ENCODE measurements at regions not wholly inside any gene's neighbourhood (a gene's known extent, or its start where the extent isn't known, plus 50 kb on each side); places are given as distances from the start of the nearest gene placed in this dataset.

DNA sequence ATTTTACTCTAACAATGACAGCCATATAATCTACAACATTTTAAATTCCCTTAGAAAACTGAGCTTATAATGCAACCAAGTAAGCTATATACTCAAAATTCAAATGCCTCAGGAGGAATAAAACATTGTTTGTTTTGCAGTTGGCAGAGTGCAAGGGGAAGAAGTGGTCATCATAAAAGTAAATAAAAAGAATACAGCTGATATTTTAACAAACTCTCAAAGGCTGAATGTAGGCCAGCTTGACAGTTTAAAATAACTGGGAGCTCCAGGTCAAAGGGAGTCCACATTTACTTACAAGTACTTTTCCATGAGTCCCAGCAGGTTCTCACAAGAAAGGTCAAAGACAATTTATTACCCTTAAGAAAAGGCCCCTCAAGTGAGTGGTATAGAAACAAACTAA, 589.8 kb downstream of the BCKDHB start:
- H3K4me1 ChIP-seq (replicated peaks in 1 of 4; ENCODE audit: control insufficient read depth in 3 of 4, insufficient read depth in 4 of 4, low read length in 3 of 4): no peaks in the 10 kb centered on the region
- no peaks in the 10 kb centered on the region for H3K79me1 ChIP-seq (ENCODE audit: low read depth, low read length)
- H4K91ac ChIP-seq (replicated peaks; ENCODE audit: insufficient read length, low read length): no peak overlapping the region
- no peak overlapping the region for H3K4ac ChIP-seq (replicated peaks; ENCODE audit: insufficient read length, low read depth, low read length)
- H2AK5ac ChIP-seq (ENCODE audit: low read depth, low read length): no peak overlapping the region
- H2BK12ac ChIP-seq (ENCODE audit: low read depth, low read length): no peak overlapping the region
- H3K23me2 ChIP-seq (ENCODE audit: low read depth, low read length): no peaks in the 10 kb centered on the region; the same call in 1 of the 2 replicates
- H3K9ac ChIP-seq (replicated peaks in 1 of 4; ENCODE audit: extremely low read depth in 1 of 4, low read depth in 3 of 4, low read length in 3 of 4): no peak overlapping the region
- H4K20me1 ChIP-seq (replicated peaks in 1 of 2; ENCODE audit: control insufficient read depth in 1 of 2, insufficient read depth in 2 of 2, low read length in 2 of 2): no peaks in the 10 kb centered on the region
- H3K56ac ChIP-seq (replicated peaks; ENCODE audit: insufficient read length, low read depth, low read length): no peak overlapping the region
- no peak overlapping the region for H3K4me2 ChIP-seq (ENCODE audit: insufficient read depth in 1 of 2, low read depth in 2 of 2, low read length in 2 of 2)
- no peak overlapping the region for H3K27ac ChIP-seq (ENCODE audit: low read depth, low read length)
- H2AFZ ChIP-seq (ENCODE audit: low read length): no peak overlapping the region
- no peak overlapping the region for H3K23ac ChIP-seq (ENCODE audit: insufficient read length)
- H4K5ac ChIP-seq (ENCODE audit: insufficient read length, low read depth, low read length): no peak overlapping the region
- DNase-seq (ENCODE audit: low read depth in 1 of 2, low spot score in 2 of 2) (no peak), FAIRE-seq (no peak)
- H4K8ac ChIP-seq (ENCODE audit: extremely low read depth, insufficient read depth, low read length): no peak overlapping the region
- POLR2A ChIA-PET (ENCODE audit: partially characterized antibody): no interaction called here
- CTCF ChIA-PET (ENCODE audit: partially characterized antibody): no interaction called here
- H2BK5ac ChIP-seq (ENCODE audit: low read depth, low read length): no peak overlapping the region
- no peaks in the 10 kb centered on the region for H3K36me3 ChIP-seq (ENCODE audit: control insufficient read depth in 2 of 4, insufficient read depth in 4 of 4, low read length in 3 of 4)
- no peaks in the 10 kb centered on the region for H3K79me2 ChIP-seq (ENCODE audit: control insufficient read depth in 1 of 2, insufficient read depth in 2 of 2, low read length in 2 of 2)
- no peak overlapping the region for H2BK20ac ChIP-seq (ENCODE audit: low read length)
- no peak overlapping the region for H3K18ac ChIP-seq (ENCODE audit: extremely low read depth, low read length)
- H3K27me3 ChIP-seq (replicated peaks in 1 of 4; ENCODE audit: control insufficient read depth in 3 of 4, extremely low read depth in 1 of 4, insufficient read depth in 3 of 4, low read length in 3 of 4): no peaks in the 10 kb centered on the region
- no peak overlapping the region for H3K4me3 ChIP-seq (ENCODE audit: extremely low read depth in 1 of 4, insufficient read depth in 2 of 4, low read depth in 3 of 4, low read length in 4 of 4)
- no peak overlapping the region for H3K14ac ChIP-seq (ENCODE audit: insufficient read length)
- no peak overlapping the region for H2BK120ac ChIP-seq (replicated peaks; ENCODE audit: low read depth, low read length)
- no peak for TF ChIP-seq RBBP5 (IDR thresholded peaks at IDR 0.05; ENCODE audit: borderline replicate concordance, low read depth, low read length)
- no peak for TF ChIP-seq FOSL1 (IDR thresholded peaks at IDR 0.05; ENCODE audit: insufficient read depth, low read depth, low read length)
- TF ChIP-seq TAF7 (optimal IDR thresholded peaks at IDR 0.05; ENCODE audit: borderline replicate concordance, low read depth, low read length): no peak
- no peak for TF ChIP-seq CTCF (IDR thresholded peaks at IDR 0.05; ENCODE audit: control extremely low read depth in 1 of 3, insufficient read depth in 1 of 3, low read depth in 1 of 3, low read length in 3 of 3)
- TF ChIP-seq ZNF274 (IDR thresholded peaks at IDR 0.05; ENCODE audit: borderline replicate concordance, extremely low read depth, low read length): no peak
- H3K9me3 ChIP-seq (ENCODE audit: insufficient read depth in 2 of 2, low read depth in 1 of 2, low read length in 1 of 2): no peaks in the 10 kb centered on the region; a peak in 1 of 4 replicates
- H2BK15ac ChIP-seq (ENCODE audit: low read length): no peak overlapping the region

Measured in H1 (cell line).